NT2/D1 (cell line): ENCODE measurements at regions not wholly inside any gene's neighbourhood (a gene's known extent, or its start where the extent isn't known, plus 50 kb on each side); places are given as distances from the start of the nearest gene placed in this dataset.
A peak's percentile ranks its signal among the peaks of the same experiment; 100 is the strongest.

ENCODE experiments used
- DNase-seq: peaks from one replicate; pipeline ENCODE4 v3.0.0-alpha.2; 2011; ENCODE audit warnings: low read depth, low spot score
- H3K27me3 ChIP-seq: 2 replicates; pipeline ENCODE4 v1.6.0; 2011; ENCODE audit warnings: mild to moderate bottlenecking; ENCODE audit not compliant: insufficient read length, insufficient read depth
- H3K36me3 ChIP-seq: 2 replicates; pipeline ENCODE4 v1.6.1; 2011; ENCODE audit warnings: mild to moderate bottlenecking, low read length, mixed read lengths; ENCODE audit not compliant: insufficient read depth, insufficient read length
- H3K4me1 ChIP-seq: 2 replicates; pipeline ENCODE4 v1.5.1; 2011; ENCODE audit not compliant: insufficient read depth, insufficient read length
- H3K4me3 ChIP-seq: 2 replicates; pipeline ENCODE4 v1.5.1; 2011; ENCODE audit warnings: low read depth; ENCODE audit not compliant: insufficient read length
- H3K9ac ChIP-seq: 2 replicates; pipeline ENCODE4 v1.6.0; 2011; ENCODE audit warnings: low read depth; ENCODE audit not compliant: insufficient read length
- H3K9me3 ChIP-seq: 2 replicates; pipeline ENCODE4 v1.5.1; 2011; ENCODE audit warnings: mild to moderate bottlenecking, low read length; ENCODE audit not compliant: insufficient read depth
- SUZ12 ChIP-seq: IDR thresholded peaks from 2 replicates; pipeline ENCODE4 v1.6.1; 2011; ENCODE audit not compliant: insufficient read length, insufficient read depth; ENCODE audit errors: extremely low read depth
- YY1 ChIP-seq: IDR thresholded peaks from 2 replicates; pipeline ENCODE4 v1.6.1; 2011; ENCODE audit not compliant: insufficient read length, insufficient read depth
- ZNF274 ChIP-seq: IDR thresholded peaks from 2 replicates; pipeline ENCODE4 v1.6.1; 2011; ENCODE audit warnings: mild to moderate bottlenecking, low read depth, low read length

- no peak overlapping the region for H3K4me3 ChIP-seq
- H3K9ac ChIP-seq, result no peak overlapping the region
- H3K9me3 ChIP-seq, result no peaks in the 10 kb centered on the region
- no peaks in the 10 kb centered on the region for H3K36me3 ChIP-seq
- no peak for DNase-seq
- TF ChIP-seq YY1 (no peak), SUZ12 (no peak), ZNF274 (no peak)
- no peaks in the 10 kb centered on the region for H3K4me1 ChIP-seq
- no peaks in the 10 kb centered on the region for H3K27me3 ChIP-seq
Measured at GRCh38 chr20:39211060-39211748, 249.1 kb downstream of the DHX35 start.

GRCh38 chr20:39210341-39211036, 248.3 kb downstream of the DHX35 start:
- no peak for DNase-seq
- Histone ChIP-seq H3K9me3 (no peaks in the 10 kb centered on the region), H3K4me3 (no peak overlapping the region), H3K36me3 (no peaks in the 10 kb centered on the region), H3K4me1 (no peaks in the 10 kb centered on the region), H3K27me3 (no peaks in the 10 kb centered on the region), H3K9ac (no peak overlapping the region)
- TF ChIP-seq YY1 (no peak), ZNF274 (no peak), SUZ12 (no peak)

GRCh38 chr20:39206899-39207564, 244.9 kb downstream of the DHX35 start:
- no peak overlapping the region for H3K9ac ChIP-seq
- H3K9me3 ChIP-seq, result 0 out of 2 replicates have a peak, but pooled peaks cover 7% of the 10 kb centered on the region
- TF ChIP-seq ZNF274 (no peak), YY1 (no peak), SUZ12 (no peak)
- H3K4me1 ChIP-seq, result no peaks in the 10 kb centered on the region
- no peaks in the 10 kb centered on the region for H3K27me3 ChIP-seq
- DNase-seq, result no peak
- no peak overlapping the region for H3K4me3 ChIP-seq
- H3K36me3 ChIP-seq, result no peaks in the 10 kb centered on the region

GRCh38 chr20:39195582-39196021, 233.5 kb downstream of the DHX35 start:
- Histone ChIP-seq H3K36me3 (no peaks in the 10 kb centered on the region), H3K4me3 (no peak overlapping the region), H3K4me1 (peaks cover 8% of the 10 kb centered on the region), H3K9ac (no peak overlapping the region), H3K27me3 (peaks cover 8% of the 10 kb centered on the region), H3K9me3 (no peaks in the 10 kb centered on the region)
- TF ChIP-seq SUZ12, result no peak
- TF ChIP-seq YY1, result no peak
- no peak for TF ChIP-seq ZNF274
- no peak for DNase-seq

GRCh38 chr20:39190666-39191570, 228.8 kb downstream of the DHX35 start:
- TF ChIP-seq SUZ12 (no peak), YY1 (no peak), ZNF274 (no peak)
- H3K27me3 ChIP-seq, result peaks cover 5% of the 10 kb centered on the region
- H3K9ac ChIP-seq, result no peak overlapping the region

GRCh38 chr20:39188266-39188765, 226.2 kb downstream of the DHX35 start:
- Histone ChIP-seq H3K4me3 (no peak overlapping the region), H3K9ac (no peak overlapping the region), H3K4me1 (peaks cover 8% of the 10 kb centered on the region), H3K27me3 (peaks cover 5% of the 10 kb centered on the region), H3K9me3 (peaks cover 16% of the 10 kb centered on the region; the same call in 1 of the 2 replicates), H3K36me3 (no peaks in the 10 kb centered on the region)
- no peak for TF ChIP-seq SUZ12
- no peak for TF ChIP-seq YY1
- TF ChIP-seq ZNF274, result no peak
- no peak for DNase-seq

More at GRCh38 chr20:39190666-39191570, 228.8 kb downstream of the DHX35 start:
- peaks cover 5% of the 10 kb centered on the region; the same call in 1 of the 2 replicates for H3K9me3 ChIP-seq
- DNase-seq, result peak; percentile 81
- H3K36me3 ChIP-seq, result no peaks in the 10 kb centered on the region
- peaks cover 8% of the 10 kb centered on the region for H3K4me1 ChIP-seq
- no peak overlapping the region for H3K4me3 ChIP-seq
